Neuronal stem cell (in vitro differentiated cells): ENCODE measurements at regions not wholly inside any gene's neighbourhood (a gene's known extent, or its start where the extent isn't known, plus 50 kb on each side); places are given as distances from the start of the nearest gene placed in this dataset.

Experiments
- DNase-seq: peaks from one replicate; pipeline ENCODE4 v3.0.0-alpha.2; 2013; ENCODE audit warnings: low spot score
- H2AFZ ChIP-seq: one replicate; pipeline ENCODE4 v1.6.1; 2013; ENCODE audit warnings: mild to moderate bottlenecking, low read length, inconsistent platforms
- H2AK5ac ChIP-seq: 2 replicates; pipeline ENCODE4 v1.6.1; 2013; ENCODE audit warnings: low read depth, mild to moderate bottlenecking, inconsistent platforms, low read length, moderate library complexity, mixed read lengths
- H2BK120ac ChIP-seq: 2 replicates; pipeline ENCODE4 v1.6.1; 2013; ENCODE audit warnings: low read depth, mild to moderate bottlenecking, inconsistent platforms, low read length, moderate library complexity, mixed read lengths
- H2BK12ac ChIP-seq: one replicate; pipeline ENCODE4 v1.6.1; 2013; ENCODE audit warnings: low read length, inconsistent platforms
- H2BK15ac ChIP-seq: 2 replicates; pipeline ENCODE4 v1.6.1; 2013; ENCODE audit warnings: mild to moderate bottlenecking, low read length, inconsistent platforms, mixed read lengths
- H2BK5ac ChIP-seq: one replicate; pipeline ENCODE4 v1.6.1; 2013; ENCODE audit warnings: inconsistent platforms, mild to moderate bottlenecking, low read length, moderate library complexity
- H3K14ac ChIP-seq: one replicate; pipeline ENCODE4 v1.6.1; 2013; ENCODE audit warnings: low read length, inconsistent platforms
- H3K18ac ChIP-seq: 2 replicates; pipeline ENCODE4 v1.6.1; 2013; ENCODE audit warnings: low read length, inconsistent platforms
- H3K23ac ChIP-seq: 2 replicates; pipeline ENCODE4 v1.6.1; 2013; ENCODE audit warnings: low read depth, mild to moderate bottlenecking, mixed read lengths, low read length, inconsistent platforms; ENCODE audit not compliant: poor library complexity
- H3K27ac ChIP-seq: replicated peaks from 3 replicates; pipeline ENCODE4 v1.5.1; 2013; ENCODE audit warnings: low read length, inconsistent platforms
- H3K27me3 ChIP-seq, 3 experiments: 2 replicates each; pipeline ENCODE4 v1.6.1; 2013; ENCODE audit warnings: low read length in 3 of 3, mild to moderate bottlenecking in 2 of 3, inconsistent platforms in 1 of 3, low read depth in 1 of 3, mixed read lengths in 1 of 3, moderate library complexity in 1 of 3; ENCODE audit not compliant: control insufficient read depth in 3 of 3, insufficient read depth in 3 of 3
- H3K36me3 ChIP-seq, 2 donors: replicated peaks in 1 of 2; 2 replicates each; pipeline ENCODE4 v1.6.1; 2013; ENCODE audit warnings: low read length in 2 of 2; ENCODE audit not compliant: control insufficient read depth in 2 of 2, insufficient read depth in 2 of 2
- H3K4ac ChIP-seq: 2 replicates; pipeline ENCODE4 v1.6.1; 2013; ENCODE audit warnings: inconsistent platforms, mild to moderate bottlenecking, low read length, moderate library complexity
- H3K4me1 ChIP-seq, 2 donors: 1 replicate in 1 of 2; 2 replicates in 1 of 2; pipeline ENCODE4 v1.6.1; 2013; ENCODE audit warnings: low read length in 2 of 2, low read depth in 1 of 2; ENCODE audit not compliant: control insufficient read depth in 2 of 2, insufficient read depth in 1 of 2
- H3K4me2 ChIP-seq: one replicate; pipeline ENCODE4 v1.6.1; 2013; ENCODE audit warnings: mild to moderate bottlenecking, low read length, inconsistent platforms; ENCODE audit not compliant: insufficient read depth, poor library complexity, severe bottlenecking
- H3K4me3 ChIP-seq, 2 donors: 2 replicates each; pipeline ENCODE4 v1.5.1; 2013; ENCODE audit warnings: low read length in 2 of 2, mild to moderate bottlenecking in 2 of 2, inconsistent platforms in 1 of 2, moderate library complexity in 1 of 2
- H3K79me1 ChIP-seq: one replicate; pipeline ENCODE4 v1.6.1; 2013; ENCODE audit warnings: low read depth, mild to moderate bottlenecking, inconsistent platforms, low read length, moderate library complexity
- H3K9ac ChIP-seq: one replicate; pipeline ENCODE4 v1.6.1; 2013; ENCODE audit warnings: mild to moderate bottlenecking, low read depth, low read length, inconsistent platforms; ENCODE audit not compliant: poor library complexity
- H3K9me3 ChIP-seq, 2 donors: replicated peaks in 1 of 2; 2 replicates each; pipeline versions ENCODE3 to v1.6.1; 2013; ENCODE audit warnings: low read length in 2 of 2, mild to moderate bottlenecking in 2 of 2, inconsistent platforms in 1 of 2, low read depth in 1 of 2, mixed read lengths in 1 of 2, moderate library complexity in 1 of 2; ENCODE audit not compliant: control insufficient read depth in 2 of 2, insufficient read depth in 1 of 2
- H4K8ac ChIP-seq: one replicate; pipeline ENCODE4 v1.6.1; 2013; ENCODE audit warnings: low read depth, mild to moderate bottlenecking, inconsistent platforms, low read length, moderate library complexity
- H4K91ac ChIP-seq: one replicate; pipeline ENCODE4 v1.6.1; 2013; ENCODE audit warnings: low read length, low read depth, mild to moderate bottlenecking, inconsistent platforms; ENCODE audit not compliant: poor library complexity
- WGBS, 2 donors: extraction: QIAGEN DNeasy Blood & Tissue Kit; methylation state at CpG; one replicate each; pipeline ENCODE4 v1.1.7; 2013; ENCODE audit warnings: missing lambda C conversion rate in 2 of 2, mixed read lengths in 1 of 2; ENCODE audit not compliant: insufficient read length in 2 of 2, insufficient replicate concordance in 1 of 2; ENCODE audit errors: extremely low coverage in 2 of 2; 5-methylcytosine and 5-hydroxymethylcytosine counted together

- H2BK12ac ChIP-seq = no peak overlapping the region
- no peaks in the 10 kb centered on the region for H3K79me1 ChIP-seq
- no peak for DNase-seq
- no peak overlapping the region for H4K91ac ChIP-seq
- no peak overlapping the region for H3K4me2 ChIP-seq
- no peak overlapping the region for H2BK15ac ChIP-seq
- WGBS, 2 donors = no CpG with 5 or more reads among the region's 1 CpG
- H2AFZ ChIP-seq = no peak overlapping the region
- no peak overlapping the region for H3K4ac ChIP-seq
- H3K9ac ChIP-seq = no peak overlapping the region
- H3K18ac ChIP-seq = no peak overlapping the region
- no peak overlapping the region for H3K23ac ChIP-seq
- H3K4me1 ChIP-seq = peaks cover 0 to 3% of the 10 kb centered on the region in 2 donors
- H2AK5ac ChIP-seq = no peak overlapping the region
- no peaks in the 10 kb centered on the region for H3K27me3 ChIP-seq
- H3K14ac ChIP-seq = no peak overlapping the region
- H4K8ac ChIP-seq = no peak overlapping the region
- H3K4me3 ChIP-seq = no peak overlapping the region
- H3K9me3 ChIP-seq = no peaks in the 10 kb centered on the region
- no peak overlapping the region for H3K27ac ChIP-seq
- H3K36me3 ChIP-seq = no peaks in the 10 kb centered on the region
- no peak overlapping the region for H2BK120ac ChIP-seq
- no peak overlapping the region for H2BK5ac ChIP-seq
These were observed 57.3 kb downstream of the KCNA4 start for GRCh38 chr11:29959488-29959887.

- Histone ChIP-seq H2AK5ac (no peak overlapping the region), H3K27ac (no peak overlapping the region), H2BK120ac (no peak overlapping the region), H2AFZ (no peak overlapping the region), H3K9ac (no peak overlapping the region), H3K14ac (no peak overlapping the region), H3K4me1 (peaks cover 0 to 3% of the 10 kb centered on the region in 2 donors), H3K18ac (no peak overlapping the region), H3K4ac (no peak overlapping the region), H3K9me3 (no peaks in the 10 kb centered on the region), H3K27me3 (no peaks in the 10 kb centered on the region), H4K91ac (no peak overlapping the region), H3K4me2 (no peak overlapping the region), H3K36me3 (no peaks in the 10 kb centered on the region), H2BK5ac (no peak overlapping the region), H2BK15ac (no peak overlapping the region), H3K79me1 (no peaks in the 10 kb centered on the region), H4K8ac (no peak overlapping the region), H3K23ac (no peak overlapping the region), H3K4me3 (no peak overlapping the region), H2BK12ac (no peak overlapping the region)
- WGBS, 2 donors = no CpG with 5 or more reads among the region's 4 CpGs
- DNase-seq = no peak
These were observed 59.4 kb downstream of the KCNA4 start for GRCh38 chr11:29957431-29957830.

DNA sequence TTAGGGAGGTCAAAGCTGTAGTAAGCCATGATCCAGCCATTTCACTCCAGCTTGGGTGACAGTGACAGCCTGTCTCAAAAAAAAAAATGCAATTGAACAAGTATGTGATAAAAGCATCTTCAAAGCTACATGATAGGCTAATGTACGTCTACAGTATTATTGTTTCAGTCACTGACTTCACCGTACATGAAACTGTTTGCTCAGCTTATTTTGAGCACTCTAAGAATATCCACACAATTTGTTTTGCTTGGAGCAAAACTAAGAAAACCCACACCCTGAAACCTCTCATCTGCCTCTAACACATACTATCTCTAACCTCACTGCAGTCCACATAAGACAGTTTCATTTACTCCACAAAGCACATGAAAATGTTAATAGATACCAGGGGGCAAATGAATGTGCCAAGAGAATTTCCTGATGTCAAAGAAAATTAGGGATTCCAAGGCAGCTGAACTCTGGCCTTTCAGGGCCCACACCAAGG lies 60.7 kb downstream of the KCNA4 start:
- H3K14ac ChIP-seq = no peak overlapping the region
- H3K27me3 ChIP-seq = no peaks in the 10 kb centered on the region
- H3K18ac ChIP-seq = no peak overlapping the region
- no peak overlapping the region for H2BK5ac ChIP-seq
- no peak overlapping the region for H3K4me2 ChIP-seq
- H3K4me1 ChIP-seq = peaks cover 0 to 3% of the 10 kb centered on the region in 2 donors
- no peak overlapping the region for H3K23ac ChIP-seq
- H4K91ac ChIP-seq = no peak overlapping the region
- H3K9ac ChIP-seq = no peak overlapping the region
- H3K79me1 ChIP-seq = no peaks in the 10 kb centered on the region
- H2BK15ac ChIP-seq = no peak overlapping the region
- no peak for DNase-seq
- WGBS, 2 donors = no CpG with 5 or more reads among the region's 2 CpGs
- H3K9me3 ChIP-seq = no peaks in the 10 kb centered on the region
- no peak overlapping the region for H3K27ac ChIP-seq
- H2BK12ac ChIP-seq = no peak overlapping the region
- H2AFZ ChIP-seq = no peak overlapping the region
- H2BK120ac ChIP-seq = no peak overlapping the region
- no peak overlapping the region for H4K8ac ChIP-seq
- H3K4me3 ChIP-seq = no peak overlapping the region
- no peak overlapping the region for H3K4ac ChIP-seq
- no peak overlapping the region for H2AK5ac ChIP-seq
- no peaks in the 10 kb centered on the region for H3K36me3 ChIP-seq

- Histone ChIP-seq H3K14ac (no peak overlapping the region), H2BK5ac (no peak overlapping the region), H3K79me1 (no peaks in the 10 kb centered on the region), H2AK5ac (no peak overlapping the region), H3K27ac (no peak overlapping the region), H3K27me3 (no peaks in the 10 kb centered on the region), H3K18ac (no peak overlapping the region), H3K4me3 (no peak overlapping the region), H3K36me3 (no peaks in the 10 kb centered on the region), H3K4ac (no peak overlapping the region), H2AFZ (no peak overlapping the region), H3K23ac (no peak overlapping the region), H3K9me3 (no peaks in the 10 kb centered on the region), H3K9ac (no peak overlapping the region), H3K4me2 (no peak overlapping the region), H4K91ac (no peak overlapping the region), H4K8ac (no peak overlapping the region), H3K4me1 (no peaks in the 10 kb centered on the region), H2BK120ac (no peak overlapping the region), H2BK12ac (no peak overlapping the region), H2BK15ac (no peak overlapping the region)
- DNase-seq = no peak
These were observed 73.5 kb downstream of the KCNA4 start for GRCh38 chr11:29943347-29943746.
